CD14-positive monocyte (primary cell): ENCODE measurements at regions not wholly inside any gene's neighbourhood (a gene's known extent, or its start where the extent isn't known, plus 50 kb on each side); places are given as distances from the start of the nearest gene placed in this dataset.

ENCODE experiments used
- DNase-seq, 3 donors: peaks; one replicate each; pipeline ENCODE4 v3.0.0-alpha.2; 2011 to 2022
- H2AFZ ChIP-seq: 2 replicates; pipeline ENCODE4 v1.6.0; 2012; ENCODE audit warnings: mild to moderate bottlenecking, low read depth, low read length, inconsistent platforms; ENCODE audit not compliant: insufficient read depth, poor library complexity, severe bottlenecking
- H3K27ac ChIP-seq, 2 donors: 1 replicate in 1 of 2; 2 replicates in 1 of 2; pipeline ENCODE4 v1.5.1; 2012 to 2013; ENCODE audit warnings: low read length in 2 of 2, control low read depth in 1 of 2, inconsistent platforms in 1 of 2, low read depth in 1 of 2, mild to moderate bottlenecking in 1 of 2
- H3K27me3 ChIP-seq, 2 donors: one replicate each; pipeline versions ENCODE4 v1.6.0 to v1.6.1; 2011 to 2013; ENCODE audit warnings: low read length in 2 of 2; ENCODE audit not compliant: control insufficient read depth in 2 of 2, insufficient read depth in 2 of 2
- H3K36me3 ChIP-seq, 2 donors: replicated peaks in 1 of 2; 1 replicate in 1 of 2; 2 replicates in 1 of 2; pipeline versions ENCODE4 v1.5.1 to v1.6.1; 2012 to 2013; ENCODE audit warnings: low read length in 2 of 2, control low read depth in 1 of 2, inconsistent platforms in 1 of 2, mild to moderate bottlenecking in 1 of 2; ENCODE audit not compliant: insufficient read depth in 2 of 2, control insufficient read depth in 1 of 2
- H3K4me1 ChIP-seq, 2 donors: 1 replicate in 1 of 2; 2 replicates in 1 of 2; pipeline versions ENCODE4 v1.5.1 to v1.6.1; 2012 to 2013; ENCODE audit warnings: low read length in 2 of 2, control low read depth in 1 of 2, inconsistent platforms in 1 of 2, mild to moderate bottlenecking in 1 of 2, moderate library complexity in 1 of 2; ENCODE audit not compliant: insufficient read depth in 2 of 2, control insufficient read depth in 1 of 2
- H3K4me2 ChIP-seq: replicated peaks from 2 replicates; pipeline ENCODE3; 2012; ENCODE audit warnings: low read length, moderate library complexity, mild to moderate bottlenecking; ENCODE audit not compliant: poor library complexity, severe bottlenecking; ENCODE audit errors: extremely low read depth
- H3K4me3 ChIP-seq, 3 experiments: fragments of 200-600 bp in 1 of 3; sonication (generic) in 1 of 3; replicated peaks in 1 of 3; 1 replicate in 2 of 3; 2 replicates in 1 of 3; pipeline ENCODE4 v1.5.1; 2011 to 2013; ENCODE audit warnings: low read length in 3 of 3, mild to moderate bottlenecking in 3 of 3, control low read depth in 2 of 3, low read depth in 2 of 3, inconsistent platforms in 1 of 3, moderate library complexity in 1 of 3
- H3K79me2 ChIP-seq: 2 replicates; pipeline ENCODE4 v1.6.0; 2012; ENCODE audit warnings: mild to moderate bottlenecking, control low read depth, inconsistent platforms, low read length, moderate library complexity; ENCODE audit not compliant: insufficient read depth
- H3K9ac ChIP-seq: 2 replicates; pipeline ENCODE4 v1.6.0; 2017; ENCODE audit warnings: low read length, mild to moderate bottlenecking; ENCODE audit not compliant: insufficient read depth, poor library complexity, severe bottlenecking
- H3K9me3 ChIP-seq, 2 donors: replicated peaks in 1 of 2; 1 replicate in 1 of 2; 2 replicates in 1 of 2; pipeline versions ENCODE4 v1.5.1 to v1.6.1; 2012 to 2013; ENCODE audit warnings: low read length in 2 of 2, control low read depth in 1 of 2; ENCODE audit not compliant: control insufficient read depth in 1 of 2, insufficient read depth in 1 of 2
- H4K20me1 ChIP-seq: 2 replicates; pipeline ENCODE4 v1.6.0; 2012; ENCODE audit warnings: mild to moderate bottlenecking, low read length, control low read depth, moderate library complexity; ENCODE audit not compliant: insufficient read depth
- H3K27ac Mint-ChIP-seq, 7 donors: one replicate each; pipeline ENCODE4 v1.8.0; 2020; ENCODE audit warnings: mild to moderate bottlenecking in 7 of 7, mixed read lengths in 7 of 7, moderate library complexity in 6 of 7, inconsistent platforms in 2 of 7
- H3K27me3 Mint-ChIP-seq, 3 donors: one replicate each; pipeline ENCODE4 v1.8.0; 2021 to 2022; ENCODE audit warnings: low read depth in 3 of 3, mild to moderate bottlenecking in 3 of 3, mixed read lengths in 3 of 3, moderate library complexity in 3 of 3, inconsistent platforms in 1 of 3
- H3K36me3 Mint-ChIP-seq, 2 donors: one replicate each; pipeline ENCODE4 v1.8.0; 2020; ENCODE audit warnings: mixed read lengths in 2 of 2, inconsistent platforms in 1 of 2, mild to moderate bottlenecking in 1 of 2
- H3K4me1 Mint-ChIP-seq: one replicate; pipeline ENCODE4 v1.8.0; 2020; ENCODE audit warnings: mild to moderate bottlenecking, mixed read lengths
- H3K4me3 Mint-ChIP-seq, 2 donors: one replicate each; pipeline ENCODE4 v1.8.0; 2020; ENCODE audit warnings: mild to moderate bottlenecking in 2 of 2, mixed read lengths in 2 of 2, moderate library complexity in 1 of 2
- H3K9me3 Mint-ChIP-seq, 7 donors: one replicate each; pipeline ENCODE4 v1.8.0; 2020 to 2022; ENCODE audit warnings: mixed read lengths in 7 of 7, mild to moderate bottlenecking in 6 of 7, moderate library complexity in 6 of 7, inconsistent platforms in 2 of 7
- WGBS: methylation state at CpG from one replicate; pipeline ENCODE4 v1.1.5; 2013; ENCODE audit warnings: missing lambda C conversion rate; ENCODE audit not compliant: insufficient coverage; 5-methylcytosine and 5-hydroxymethylcytosine counted together
- intact Hi-C, 2 donors: fragments of 100-400 bp; cut with micrococcal nuclease; formaldehyde crosslinking; loops; one replicate each; pipeline versions ENCODE4 v1.15.0 to v1.15.1; 2023
- TF ChIP-seq, protein P1 (sequence below): fragments of 200-600 bp; IDR thresholded peaks from one replicate; pipeline ENCODE4 v1.8.0; 2022; ENCODE audit warnings: antibody characterized with exemption, mild to moderate bottlenecking

DNA sequence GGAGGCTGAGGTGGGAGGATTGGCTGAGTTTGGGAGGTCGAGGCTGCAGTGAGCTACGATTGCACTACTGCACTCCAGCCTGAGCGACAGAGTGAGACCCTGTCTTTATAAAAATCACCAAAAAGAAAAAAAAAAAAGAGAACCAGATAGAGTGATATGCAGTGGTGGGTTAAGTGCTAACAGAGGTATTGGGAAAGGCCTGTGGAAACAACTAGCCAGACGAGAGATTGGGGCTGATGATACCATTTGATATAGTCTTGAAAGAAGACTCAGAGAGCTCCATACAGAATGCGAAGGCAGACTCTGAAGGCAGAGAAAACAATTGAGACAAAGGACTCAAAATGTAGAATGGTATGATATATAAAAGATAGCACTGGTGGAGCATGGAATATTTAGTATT, 134.1 kb downstream of the CDC42EP3 start:
- H3K27ac Mint-ChIP-seq, result peak overlapping the region in 1 of 7 donors; percentile 50
- H3K4me3 Mint-ChIP-seq, result no peak overlapping the region
- Histone ChIP-seq H3K4me2 (no peak overlapping the region), H3K27ac (no peak overlapping the region), H3K9ac (no peak overlapping the region), H2AFZ (no peak overlapping the region), H3K4me3 (no peak overlapping the region), H4K20me1 (no peaks in the 10 kb centered on the region), H3K4me1 (peaks cover 3 to 8% of the 10 kb centered on the region in 2 donors), H3K27me3 (no peaks in the 10 kb centered on the region), H3K9me3 (peaks cover 0 to 11% of the 10 kb centered on the region in 2 donors), H3K79me2 (no peaks in the 10 kb centered on the region), H3K36me3 (no peaks in the 10 kb centered on the region)
- peaks cover 0 to 14% (median 5%) of the 10 kb centered on the region in 7 donors for H3K9me3 Mint-ChIP-seq
- TF ChIP-seq, protein P1, sequence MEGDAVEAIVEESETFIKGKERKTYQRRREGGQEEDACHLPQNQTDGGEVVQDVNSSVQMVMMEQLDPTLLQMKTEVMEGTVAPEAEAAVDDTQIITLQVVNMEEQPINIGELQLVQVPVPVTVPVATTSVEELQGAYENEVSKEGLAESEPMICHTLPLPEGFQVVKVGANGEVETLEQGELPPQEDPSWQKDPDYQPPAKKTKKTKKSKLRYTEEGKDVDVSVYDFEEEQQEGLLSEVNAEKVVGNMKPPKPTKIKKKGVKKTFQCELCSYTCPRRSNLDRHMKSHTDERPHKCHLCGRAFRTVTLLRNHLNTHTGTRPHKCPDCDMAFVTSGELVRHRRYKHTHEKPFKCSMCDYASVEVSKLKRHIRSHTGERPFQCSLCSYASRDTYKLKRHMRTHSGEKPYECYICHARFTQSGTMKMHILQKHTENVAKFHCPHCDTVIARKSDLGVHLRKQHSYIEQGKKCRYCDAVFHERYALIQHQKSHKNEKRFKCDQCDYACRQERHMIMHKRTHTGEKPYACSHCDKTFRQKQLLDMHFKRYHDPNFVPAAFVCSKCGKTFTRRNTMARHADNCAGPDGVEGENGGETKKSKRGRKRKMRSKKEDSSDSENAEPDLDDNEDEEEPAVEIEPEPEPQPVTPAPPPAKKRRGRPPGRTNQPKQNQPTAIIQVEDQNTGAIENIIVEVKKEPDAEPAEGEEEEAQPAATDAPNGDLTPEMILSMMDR, result no peak
- H3K36me3 Mint-ChIP-seq, result no peaks in the 10 kb centered on the region
- WGBS, result 94% methylated on average over 2 of the region's 5 CpGs
- peaks cover 0 to 6% (median 2%) of the 10 kb centered on the region in 3 donors for H3K27me3 Mint-ChIP-seq
- no peak for DNase-seq
- intact Hi-C loops, result loop anchor here in 1 of 2 donors (5.0 to 10.0 kb wide), 2 partner anchors 135 to 287 kb away; partner anchors contain the start of gene CDC42EP3
- peaks cover 11% of the 10 kb centered on the region for H3K4me1 Mint-ChIP-seq

DNA sequence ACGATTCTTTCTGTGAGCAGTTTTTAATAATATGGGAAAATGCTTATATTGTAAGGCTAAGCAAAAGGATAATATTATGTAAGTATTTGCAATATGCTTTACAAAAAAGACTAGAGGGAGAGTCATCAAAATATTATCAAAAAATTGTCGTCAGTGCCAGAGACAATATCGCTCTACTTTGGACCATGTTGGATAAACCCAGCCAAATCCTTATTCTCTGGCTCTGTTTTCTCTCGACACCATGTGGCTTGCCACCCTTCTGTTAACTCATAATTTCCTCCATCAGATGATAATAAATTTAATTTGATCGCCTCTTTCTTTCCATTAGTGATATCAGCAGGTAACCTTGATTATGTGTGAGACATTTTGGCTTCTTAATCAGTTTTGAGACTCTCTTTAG, 129.9 kb downstream of the CDC42EP3 start:
- Histone ChIP-seq H3K27ac (no peak overlapping the region), H3K9me3 (peaks cover 0 to 4% of the 10 kb centered on the region in 2 donors), H3K9ac (no peak overlapping the region), H3K4me3 (no peak overlapping the region), H3K4me2 (no peak overlapping the region), H3K36me3 (no peaks in the 10 kb centered on the region), H3K27me3 (no peaks in the 10 kb centered on the region), H3K79me2 (no peaks in the 10 kb centered on the region), H4K20me1 (no peaks in the 10 kb centered on the region), H3K4me1 (no peaks in the 10 kb centered on the region), H2AFZ (no peak overlapping the region)
- H3K4me3 Mint-ChIP-seq, result peak overlapping the region in 1 of 2 donors; percentile 51
- 100% methylated on average over 1 of the region's 5 CpGs for WGBS
- peaks cover 0 to 2% (median 0%) of the 10 kb centered on the region in 3 donors for H3K27me3 Mint-ChIP-seq
- peaks cover 0 to 13% (median 3%) of the 10 kb centered on the region in 7 donors for H3K9me3 Mint-ChIP-seq
- intact Hi-C loops, result no loop called here
- H3K4me1 Mint-ChIP-seq, result peaks cover 3% of the 10 kb centered on the region
- no peak overlapping the region for H3K27ac Mint-ChIP-seq
- H3K36me3 Mint-ChIP-seq, result no peaks in the 10 kb centered on the region
- no peak for DNase-seq
- TF ChIP-seq, protein P1, result no peak
